ENCODE measurements at regions not wholly inside any gene's neighbourhood (a gene's known extent, or its start where the extent isn't known, plus 50 kb on each side); places are given as distances from the start of the nearest gene placed in this dataset.

DNA sequence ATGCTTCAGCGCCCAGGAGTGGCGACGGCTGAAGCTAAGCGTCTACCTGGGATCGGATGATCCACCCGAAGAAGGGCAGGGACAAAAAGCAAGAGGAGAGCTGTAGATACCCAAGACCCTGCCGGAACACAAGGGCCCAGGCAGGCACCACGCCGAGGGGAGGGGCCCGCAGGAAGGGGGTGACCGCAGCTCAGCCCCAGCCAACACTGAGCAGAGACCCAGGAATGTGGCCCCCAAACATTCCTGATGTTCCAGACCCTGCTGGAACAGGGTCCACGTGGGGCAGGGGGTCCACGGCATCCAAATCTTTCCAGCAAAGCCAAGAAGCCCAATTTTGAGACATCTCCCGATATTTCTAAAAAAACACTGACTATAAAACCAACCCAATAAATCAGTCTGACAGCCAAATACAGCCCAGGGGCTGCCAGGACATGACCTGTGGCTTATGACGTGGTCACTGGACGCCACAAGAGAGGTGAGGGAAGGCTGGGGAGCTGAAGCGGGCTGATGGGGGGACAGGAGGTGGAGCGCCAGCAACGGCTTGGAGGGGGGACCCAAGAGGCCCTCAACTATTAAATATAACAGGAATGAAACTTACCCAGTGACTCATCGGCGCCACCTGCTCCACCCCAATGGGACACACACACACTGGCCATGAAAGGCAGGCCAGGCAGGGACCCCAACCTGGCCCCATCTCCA is 58.9 kb downstream of the NCOR2 start:
- TF ChIP-seq, protein P1, sequence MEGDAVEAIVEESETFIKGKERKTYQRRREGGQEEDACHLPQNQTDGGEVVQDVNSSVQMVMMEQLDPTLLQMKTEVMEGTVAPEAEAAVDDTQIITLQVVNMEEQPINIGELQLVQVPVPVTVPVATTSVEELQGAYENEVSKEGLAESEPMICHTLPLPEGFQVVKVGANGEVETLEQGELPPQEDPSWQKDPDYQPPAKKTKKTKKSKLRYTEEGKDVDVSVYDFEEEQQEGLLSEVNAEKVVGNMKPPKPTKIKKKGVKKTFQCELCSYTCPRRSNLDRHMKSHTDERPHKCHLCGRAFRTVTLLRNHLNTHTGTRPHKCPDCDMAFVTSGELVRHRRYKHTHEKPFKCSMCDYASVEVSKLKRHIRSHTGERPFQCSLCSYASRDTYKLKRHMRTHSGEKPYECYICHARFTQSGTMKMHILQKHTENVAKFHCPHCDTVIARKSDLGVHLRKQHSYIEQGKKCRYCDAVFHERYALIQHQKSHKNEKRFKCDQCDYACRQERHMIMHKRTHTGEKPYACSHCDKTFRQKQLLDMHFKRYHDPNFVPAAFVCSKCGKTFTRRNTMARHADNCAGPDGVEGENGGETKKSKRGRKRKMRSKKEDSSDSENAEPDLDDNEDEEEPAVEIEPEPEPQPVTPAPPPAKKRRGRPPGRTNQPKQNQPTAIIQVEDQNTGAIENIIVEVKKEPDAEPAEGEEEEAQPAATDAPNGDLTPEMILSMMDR (conservative IDR thresholded peaks at IDR 0.05; ENCODE audit: low read length) = peak; percentile 57
- no peak for TF ChIP-seq EZH2phosphoT487 (IDR thresholded peaks at IDR 0.05; ENCODE audit: borderline replicate concordance)

Data from Loucy (cell line).